GM12875 (cell line): ENCODE measurements at regions not wholly inside any gene's neighbourhood (a gene's known extent, or its start where the extent isn't known, plus 50 kb on each side); places are given as distances from the start of the nearest gene placed in this dataset.

ENCODE experiments used
- H3K4me3 ChIP-seq: one replicate; pipeline ENCODE4 v1.5.1; 2011; ENCODE audit warnings: low read depth, low read length, control low read depth
- CTCF ChIP-seq: IDR thresholded peaks from 2 replicates; pipeline ENCODE4 v1.5.1; 2011; ENCODE audit warnings: low read depth, mild to moderate bottlenecking, control low read depth, inconsistent platforms, low read length, moderate library complexity, borderline replicate concordance; ENCODE audit not compliant: insufficient read depth

- TF ChIP-seq CTCF = no peak
- H3K4me3 ChIP-seq = no peak overlapping the region
These were observed 1201.6 kb upstream of the CITED2 start for GRCh38 chr6:140576004-140576555.

- no peak overlapping the region for H3K4me3 ChIP-seq
- TF ChIP-seq CTCF = no peak
These were observed 1198.4 kb upstream of the CITED2 start for GRCh38 chr6:140572867-140573266.

- no peak overlapping the region for H3K4me3 ChIP-seq
- no peak for TF ChIP-seq CTCF
These were observed 1197.7 kb upstream of the CITED2 start for GRCh38 chr6:140572129-140572528.

GRCh38 chr6:140571145-140571544 lies 1196.7 kb upstream of the CITED2 start:
- no peak overlapping the region for H3K4me3 ChIP-seq
- no peak for TF ChIP-seq CTCF

GRCh38 chr6:140567466-140567865 lies 1193.0 kb upstream of the CITED2 start:
- no peak overlapping the region for H3K4me3 ChIP-seq
- TF ChIP-seq CTCF = no peak

- H3K4me3 ChIP-seq = no peak overlapping the region
- no peak for TF ChIP-seq CTCF
These were observed 1192.4 kb upstream of the CITED2 start for GRCh38 chr6:140566781-140567277.

GRCh38 chr6:140563728-140564127 lies 1189.3 kb upstream of the CITED2 start:
- TF ChIP-seq CTCF = no peak
- H3K4me3 ChIP-seq = no peak overlapping the region
